T-helper 9 cell (primary cell): ENCODE measurements at regions not wholly inside any gene's neighbourhood (a gene's known extent, or its start where the extent isn't known, plus 50 kb on each side); places are given as distances from the start of the nearest gene placed in this dataset.
"Not testable (repeated sequence)": the region's sequence is repeated elsewhere in the genome, so short reads cannot be mapped to it uniquely, and the experiment has no call there.

Experiments
- DNase-seq: peaks from one replicate; pipeline ENCODE4 v3.0.0-alpha.2; 2020

DNA sequence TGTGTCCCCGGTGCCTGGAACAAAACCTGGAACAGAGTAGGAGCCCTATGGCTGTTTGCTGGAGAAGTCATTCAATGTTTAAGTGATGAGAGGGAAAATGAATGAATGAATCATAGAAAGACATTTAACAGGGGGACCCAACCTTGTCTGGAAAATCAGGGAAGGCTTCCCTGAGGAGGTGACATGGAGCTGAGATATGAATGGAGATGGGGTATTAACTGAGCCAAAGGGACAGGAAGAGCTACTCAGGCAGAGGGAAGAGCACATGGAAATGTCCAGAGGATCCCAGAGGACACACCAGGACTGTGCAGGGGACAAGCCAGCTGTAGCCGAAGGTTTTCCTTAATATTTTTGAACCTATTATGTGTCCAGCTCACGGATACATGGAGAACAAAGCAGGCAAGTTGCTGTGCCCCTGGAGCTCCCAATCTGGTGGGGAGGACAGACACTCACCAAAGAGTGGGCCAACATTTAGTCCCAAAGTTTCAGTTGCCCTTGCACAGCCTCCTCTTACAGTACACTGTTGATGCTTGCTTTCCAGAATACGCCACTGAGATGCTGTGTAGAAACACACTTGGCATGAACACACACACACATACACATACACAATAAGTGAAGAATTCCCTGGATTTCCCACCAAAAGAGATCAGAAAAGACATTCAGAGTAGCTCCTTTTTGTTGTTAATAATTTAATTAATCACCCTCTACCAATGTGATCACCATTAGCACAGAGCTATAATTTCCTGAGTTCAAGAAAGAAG is 77.0 kb upstream of the PTPN1 start:
- no peak for DNase-seq

DNA sequence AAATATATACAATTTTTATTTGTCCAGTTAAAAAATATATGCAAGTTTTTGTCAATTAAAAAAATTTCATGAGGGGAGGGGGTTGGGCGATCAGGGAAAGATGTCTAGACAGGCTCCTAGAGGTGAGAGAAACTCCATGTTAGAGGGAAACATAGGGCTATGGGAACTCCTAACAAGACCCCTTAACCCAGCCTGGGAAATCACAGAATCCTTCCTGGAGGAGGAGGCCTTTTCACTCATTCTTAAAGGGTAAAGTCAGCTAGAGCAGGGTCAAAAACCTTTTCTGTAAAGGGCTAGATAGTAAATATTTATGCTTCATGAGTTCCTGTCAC is 75.9 kb upstream of the PTPN1 start:
- no peak for DNase-seq

DNA sequence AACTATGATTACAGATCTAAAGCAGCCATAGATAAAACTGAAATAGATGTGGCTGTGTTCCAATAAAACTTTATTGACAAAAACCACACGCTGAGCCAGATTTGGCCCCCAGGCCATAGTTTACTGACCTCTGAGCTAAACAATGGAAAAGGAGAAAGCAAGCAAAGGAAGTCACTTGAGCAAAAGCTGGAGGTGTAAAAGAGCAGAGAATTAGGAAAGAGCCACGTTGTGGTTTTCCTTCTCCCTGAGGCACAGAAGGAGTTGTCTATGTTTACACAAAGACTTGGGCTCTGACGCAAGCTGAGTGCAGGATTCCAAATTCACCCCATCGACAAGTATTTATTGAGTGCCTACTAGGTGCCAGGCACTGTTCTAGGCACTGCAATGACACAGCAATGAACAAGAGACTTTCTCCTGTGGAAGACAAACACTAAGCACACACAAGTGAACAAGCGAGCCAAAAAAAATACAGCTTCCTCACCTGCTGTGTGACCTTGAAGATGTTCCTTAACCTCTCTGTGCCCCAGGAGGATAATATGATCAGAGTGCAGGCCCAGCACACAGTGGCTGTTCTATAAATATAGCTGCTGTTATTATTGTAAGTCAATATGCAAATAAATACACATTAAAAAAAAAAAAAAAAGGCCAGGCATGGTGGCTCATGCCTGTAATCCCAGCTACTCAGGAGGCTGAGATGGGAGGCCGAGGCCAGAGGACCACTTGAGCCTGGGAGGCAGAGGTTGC is 75.4 kb upstream of the PTPN1 start:
- no peak for DNase-seq

DNA sequence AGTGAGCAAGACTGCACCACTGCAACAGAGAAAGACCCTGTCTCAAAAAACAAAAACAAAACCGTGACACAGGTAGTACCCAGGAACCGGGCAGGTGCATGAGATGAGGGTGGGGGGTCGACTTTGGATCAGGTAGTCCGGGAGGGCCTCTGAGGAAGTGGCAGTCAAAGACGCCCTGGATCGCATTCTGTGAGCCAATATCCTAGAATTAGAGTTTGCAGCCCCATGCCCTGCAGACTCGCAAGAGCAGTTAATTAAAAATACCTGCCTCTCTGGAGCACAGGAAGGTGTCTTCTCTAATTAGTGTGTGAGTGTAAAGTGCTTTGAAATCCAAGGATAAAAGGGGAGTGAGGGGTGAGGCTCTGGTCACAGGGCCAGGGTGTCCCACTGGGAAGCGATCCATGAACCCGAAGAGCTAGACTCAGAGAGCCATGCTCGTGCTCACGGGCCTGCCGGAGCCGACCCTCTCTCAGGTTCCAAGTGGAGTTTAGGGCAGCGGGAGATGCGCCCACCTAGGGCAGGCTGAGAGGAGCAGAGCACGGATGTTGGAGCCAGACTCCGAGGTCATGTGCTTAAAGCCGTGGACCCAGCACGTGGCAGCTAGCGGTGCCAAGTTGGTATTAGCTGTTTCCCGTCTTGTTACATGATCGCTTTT is 74.7 kb upstream of the PTPN1 start:
- DNase-seq: no peak

DNA sequence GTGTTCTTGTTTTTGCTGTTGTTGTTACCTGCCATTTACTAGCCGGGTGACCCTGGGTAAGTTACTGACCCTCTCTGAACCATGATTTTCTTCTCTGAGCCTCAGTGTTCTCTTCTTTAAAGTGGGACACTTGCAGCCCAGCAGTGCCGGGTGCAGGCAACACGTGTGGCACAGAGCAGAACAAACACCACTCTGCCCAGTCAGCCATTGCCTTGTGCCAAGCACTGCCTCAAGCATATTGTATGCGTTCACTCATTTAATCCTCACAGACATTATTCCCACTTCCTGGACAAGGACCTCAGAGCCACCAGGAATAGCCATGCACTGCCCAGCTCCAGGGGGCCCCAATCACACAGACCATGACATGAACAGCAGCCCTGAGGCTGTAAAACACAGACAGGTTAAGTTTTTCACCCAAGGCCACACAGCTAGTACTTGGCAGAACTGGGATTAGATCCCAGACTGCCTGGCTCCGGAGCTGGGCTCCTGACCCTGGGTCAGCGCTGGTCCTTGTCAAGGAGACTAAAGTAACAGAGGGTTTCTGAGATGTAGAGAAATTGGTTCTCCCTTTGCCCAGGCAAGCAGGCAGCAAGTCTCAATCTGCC is 74.0 kb upstream of the PTPN1 start:
- no peak for DNase-seq

DNA sequence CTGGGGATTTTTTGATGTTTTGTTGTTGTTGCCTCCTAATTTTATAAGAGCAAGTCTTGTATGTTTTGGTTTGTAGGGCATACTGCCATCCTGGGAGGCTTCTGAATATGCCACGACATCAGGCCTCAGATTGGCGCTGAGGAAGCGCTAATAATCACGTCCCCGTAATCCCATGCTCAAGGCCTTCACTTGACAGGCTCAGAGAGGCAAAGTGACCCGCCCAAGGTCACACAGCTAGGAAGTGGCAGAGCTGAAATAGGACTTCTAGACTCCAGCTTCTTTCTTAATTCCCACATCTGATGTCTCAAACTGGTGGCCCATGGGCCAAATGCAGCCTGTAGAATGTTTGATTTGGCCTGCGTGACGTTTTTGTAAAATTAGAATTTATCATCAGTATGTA is 73.5 kb upstream of the PTPN1 start:
- DNase-seq: no peak

DNA sequence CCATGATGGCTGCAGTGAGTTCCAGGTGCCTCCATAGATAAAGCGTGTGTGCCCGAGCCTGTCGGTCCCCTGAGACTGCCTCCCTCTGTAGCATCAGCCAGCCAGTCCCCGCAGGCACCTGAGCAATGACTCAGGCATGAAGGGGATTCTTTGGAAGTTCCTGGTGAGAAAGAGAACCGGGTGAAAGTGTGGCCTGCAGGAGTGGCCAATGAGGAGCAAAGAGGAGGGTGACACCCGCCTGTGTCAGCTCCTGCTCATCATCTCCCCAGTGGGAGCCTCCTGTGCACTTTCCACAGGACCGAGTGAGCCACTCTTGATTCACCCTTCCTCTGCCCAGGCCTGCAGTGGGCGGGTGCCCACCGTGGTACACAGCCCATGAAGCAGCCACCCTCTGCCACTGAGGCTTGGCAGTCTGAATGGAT is 71.2 kb upstream of the PTPN1 start:
- DNase-seq: no peak

DNA sequence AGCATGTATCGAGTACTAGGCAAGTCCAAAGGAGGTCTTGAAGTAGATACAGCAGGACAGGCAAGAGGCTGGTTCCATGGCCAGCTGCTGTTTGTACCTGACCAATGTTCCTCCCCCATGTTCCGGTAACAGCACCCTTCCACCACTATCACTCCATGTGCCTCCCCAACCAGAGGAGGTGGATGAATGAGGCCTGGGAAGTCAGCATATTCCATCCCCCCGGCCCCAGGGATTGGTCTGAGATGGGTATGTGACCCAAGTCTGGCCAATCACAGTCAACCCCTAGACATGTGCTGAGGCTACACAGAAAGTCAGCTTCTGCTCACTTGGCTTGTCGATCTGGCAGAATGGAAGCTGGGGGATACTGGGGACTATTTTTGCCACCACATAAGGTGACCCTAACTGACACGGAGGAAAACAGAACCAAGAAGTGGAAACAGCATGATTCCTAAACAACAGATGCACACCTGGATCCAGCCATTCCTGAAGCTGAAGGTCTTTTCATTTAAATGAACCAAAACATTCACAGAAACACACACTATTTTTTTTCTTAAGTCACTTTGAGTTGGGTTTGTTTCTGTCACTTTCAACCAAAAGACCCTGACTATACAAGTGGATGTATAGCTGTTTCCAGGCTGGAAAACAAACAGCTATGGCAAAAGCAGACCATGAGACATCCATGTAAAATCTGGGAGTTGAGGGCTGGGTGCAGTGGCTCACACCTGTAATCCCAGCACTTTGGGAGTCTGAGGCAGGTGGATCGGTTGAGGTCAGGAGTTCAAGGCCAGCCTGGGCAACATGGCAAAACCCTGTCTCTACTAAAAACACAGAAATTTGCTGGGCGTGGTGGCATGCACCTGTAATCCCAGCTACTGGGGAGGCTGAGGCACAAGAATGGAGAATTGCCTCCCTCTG is 70.4 kb upstream of the PTPN1 start:
- no peak for DNase-seq

DNA sequence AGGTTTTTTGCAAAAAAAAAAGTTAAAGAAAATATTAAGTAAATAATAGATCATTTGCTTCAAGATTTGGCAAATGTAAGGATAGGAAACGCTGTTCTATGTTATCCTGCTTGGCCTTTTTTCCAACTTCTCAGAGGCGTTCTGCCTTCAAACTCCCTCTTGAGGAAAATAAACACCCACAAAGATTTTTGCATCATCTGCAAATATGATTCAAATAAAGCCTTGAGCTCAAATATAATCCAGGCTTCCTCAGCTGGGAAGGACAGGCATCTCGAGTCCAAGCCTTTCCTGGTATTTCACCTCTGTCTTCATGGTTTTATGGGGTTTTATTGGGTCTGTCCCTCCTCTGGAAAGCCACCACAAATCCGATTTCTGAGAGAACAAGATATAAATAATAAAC is 67.7 kb upstream of the PTPN1 start:
- DNase-seq: no peak

DNA sequence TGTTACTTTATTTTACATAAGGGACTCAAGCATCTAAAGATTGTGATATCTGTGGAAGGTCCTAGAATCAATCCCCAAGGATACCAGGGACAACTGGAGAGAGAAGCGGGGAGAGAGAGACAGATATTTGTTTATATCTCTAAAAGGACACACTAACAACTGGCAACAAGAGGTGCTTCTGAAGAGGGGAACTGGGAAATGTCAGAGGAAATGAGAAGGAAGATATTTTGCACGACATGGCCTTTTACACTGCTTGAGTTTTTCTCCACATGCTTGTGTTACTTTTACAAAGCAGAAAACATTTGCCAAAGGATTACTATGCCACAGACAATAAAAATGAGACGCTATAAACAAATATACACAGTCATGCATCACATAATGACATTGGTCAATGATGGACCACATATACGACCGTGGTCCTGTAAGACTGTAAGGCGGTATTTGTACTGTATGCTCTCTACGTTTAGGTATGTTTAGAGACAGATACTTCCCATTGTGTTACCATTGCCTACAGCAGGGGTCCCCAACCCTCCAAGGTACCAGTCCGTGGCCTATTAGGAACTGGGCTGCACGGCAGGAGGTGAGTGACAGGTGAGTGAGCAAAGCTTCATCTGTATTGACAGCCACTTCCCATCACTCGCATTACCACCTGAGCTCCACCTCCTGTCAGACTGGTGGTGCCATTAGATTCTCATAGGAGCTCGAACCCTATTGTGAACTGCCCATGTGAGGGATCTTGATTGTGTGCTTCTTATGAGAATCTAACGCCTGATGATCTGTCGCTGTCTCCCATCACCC is 64.6 kb upstream of the PTPN1 start:
- DNase-seq: no peak

DNA sequence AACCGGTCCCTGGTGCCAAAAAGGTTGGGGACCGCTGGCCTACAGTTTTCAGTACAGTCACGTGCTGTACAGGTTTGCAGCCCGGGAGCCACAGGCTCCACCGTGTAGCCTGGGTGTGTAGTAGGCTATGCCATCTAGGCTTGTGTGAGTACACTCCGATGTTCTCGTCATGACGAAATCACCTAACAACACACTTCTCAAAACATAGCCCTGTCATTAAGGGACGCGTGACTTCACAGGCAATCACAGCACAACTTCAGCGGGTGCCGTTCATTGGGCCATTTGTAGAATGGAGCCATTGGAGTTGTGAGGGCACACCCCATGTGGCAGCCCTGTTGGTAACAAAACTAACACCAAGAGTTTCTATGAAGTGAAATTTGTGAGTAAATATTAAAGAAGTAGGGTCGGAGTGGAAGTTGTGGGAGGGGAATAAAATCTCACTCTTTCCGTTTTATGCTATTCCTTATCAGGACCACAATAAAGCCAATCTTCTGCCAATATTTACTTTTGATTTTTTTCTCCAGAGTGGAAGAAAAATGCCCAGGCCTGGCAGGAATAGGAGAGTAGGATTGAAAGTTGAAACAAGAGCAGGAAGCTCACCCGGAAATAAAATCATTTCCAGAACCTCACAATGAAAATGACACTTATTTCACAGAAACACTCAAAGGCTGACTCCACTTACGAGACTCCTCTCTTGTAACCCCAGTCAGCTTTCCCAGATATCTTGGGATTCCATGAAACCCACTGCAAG is 63.7 kb upstream of the PTPN1 start:
- DNase-seq: no peak

DNA sequence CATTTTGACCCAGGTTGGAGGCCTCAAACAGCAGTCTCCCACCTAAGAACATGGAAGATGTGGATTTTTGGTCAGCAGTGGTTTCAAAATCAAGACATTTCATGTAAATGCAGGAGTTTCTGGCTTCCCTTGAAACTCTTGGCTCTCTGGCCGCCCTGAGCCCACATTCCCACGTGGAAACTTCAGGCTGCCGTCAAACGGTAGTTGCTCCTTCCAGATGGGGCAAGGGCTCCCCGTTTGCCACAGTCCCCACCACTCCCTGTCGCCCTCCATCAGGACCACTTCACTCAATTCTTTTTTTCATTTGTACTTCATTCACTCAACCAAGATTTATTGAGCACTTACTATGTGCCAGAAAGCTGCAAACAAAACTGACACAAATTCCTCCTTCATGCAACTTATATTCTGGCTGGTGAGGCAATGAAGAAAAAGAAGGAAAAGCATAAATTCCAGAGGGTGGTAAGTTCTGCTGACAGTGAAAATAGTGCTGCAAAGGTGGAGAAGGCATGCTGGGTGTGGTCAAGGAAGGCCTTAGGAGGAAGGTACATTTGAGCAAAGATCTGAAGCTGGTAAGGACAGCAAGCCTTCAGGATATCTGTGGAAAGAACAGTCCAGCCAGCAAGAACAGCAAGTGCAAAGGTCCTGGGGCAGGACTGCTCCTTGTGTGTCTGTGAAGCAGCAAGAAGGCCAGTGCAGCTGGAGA is 62.9 kb upstream of the PTPN1 start:
- DNase-seq: no peak

DNA sequence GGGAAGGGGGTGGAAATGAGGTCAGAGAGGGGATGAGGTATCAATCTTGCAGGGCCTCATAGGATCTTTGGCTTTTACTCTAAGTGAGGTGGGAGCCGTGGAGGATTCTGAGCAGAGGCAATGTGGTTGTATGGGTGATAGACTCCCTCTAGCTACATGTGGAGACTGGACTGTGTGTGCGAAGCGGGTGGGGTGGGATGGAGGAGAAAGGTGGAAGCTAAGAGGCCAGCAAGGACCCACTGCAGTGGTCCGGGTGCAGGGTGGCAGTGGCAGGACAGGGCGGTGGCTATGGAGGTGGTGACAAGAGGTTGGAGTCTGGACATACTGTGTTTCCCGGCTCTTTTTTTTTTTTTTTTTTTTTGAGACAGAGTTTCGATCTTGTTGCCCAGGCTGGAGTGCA is 62.4 kb upstream of the PTPN1 start:
- DNase-seq: no peak

DNA sequence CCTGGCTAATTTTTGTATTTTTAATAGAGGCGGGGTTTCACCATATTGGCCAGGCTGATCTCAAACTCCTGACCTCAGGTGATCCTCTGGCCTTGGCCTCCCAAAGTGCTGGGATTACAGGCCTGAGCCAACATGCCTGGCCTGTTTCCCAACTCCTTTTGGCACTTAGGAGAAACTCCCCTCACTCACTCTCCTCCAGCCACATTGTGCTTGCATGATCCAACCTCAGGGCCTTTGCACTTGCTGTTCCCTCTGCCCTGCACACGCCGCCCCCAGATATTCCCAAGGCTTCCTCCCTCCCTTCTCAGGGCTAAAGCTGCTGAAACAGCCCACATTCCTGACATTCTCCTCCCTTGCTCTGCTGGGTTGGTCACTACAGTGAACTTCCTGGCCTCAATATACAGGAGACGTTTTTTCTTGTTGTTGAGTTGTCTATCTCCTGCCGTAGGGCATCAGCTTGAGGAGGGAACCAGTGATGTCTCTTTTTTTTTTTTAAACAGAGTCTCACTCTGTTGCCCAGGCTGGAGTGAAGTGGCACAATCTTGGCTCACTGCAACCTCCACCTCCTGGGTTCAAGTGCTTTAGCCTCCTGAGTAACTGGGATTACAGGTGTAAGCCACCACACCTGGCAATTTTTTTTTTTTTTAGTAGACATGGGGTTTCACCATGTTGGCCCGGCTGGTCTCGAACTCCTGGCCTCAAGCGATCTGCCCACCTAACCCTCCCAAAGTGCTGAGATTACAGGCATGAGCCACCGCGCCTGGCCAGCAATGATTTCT is 61.4 kb upstream of the PTPN1 start:
- DNase-seq: not testable (repeated sequence)

DNA sequence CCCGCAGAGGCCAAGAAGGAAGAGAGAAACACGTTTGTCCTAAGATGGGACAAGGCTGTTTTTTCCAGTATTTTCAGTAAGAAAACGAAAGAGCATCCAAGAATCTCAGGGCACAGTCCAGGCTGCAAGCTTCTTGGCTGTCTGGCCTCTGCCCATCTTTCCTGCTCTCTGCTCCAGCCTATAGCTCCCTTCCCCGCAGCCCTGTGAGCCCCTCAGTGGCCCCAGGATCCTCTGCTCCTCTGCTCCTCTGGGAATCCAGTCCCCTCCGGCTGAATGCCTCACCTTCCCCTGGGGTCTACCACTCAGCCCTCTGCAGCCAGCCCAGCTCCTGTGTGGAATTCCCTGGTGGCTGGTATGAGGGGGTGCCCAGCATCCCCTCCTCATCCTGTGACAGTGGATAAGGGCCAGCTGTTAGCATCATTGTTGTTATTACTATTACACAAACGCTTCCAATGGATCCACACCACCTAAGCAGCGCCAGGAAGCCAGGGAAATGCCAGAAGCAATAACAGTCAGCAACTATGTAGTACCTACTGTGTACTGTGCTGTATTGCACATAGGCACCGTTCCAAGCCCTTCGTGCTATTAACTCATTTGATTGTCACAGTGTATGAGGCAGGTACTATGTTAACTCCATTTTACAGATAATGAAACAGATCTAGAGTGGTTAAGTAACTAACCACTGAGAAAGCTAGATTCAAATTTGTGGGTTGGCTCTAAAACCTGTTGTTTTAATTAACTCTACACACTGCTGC is 60.3 kb upstream of the PTPN1 start:
- DNase-seq: no peak

DNA sequence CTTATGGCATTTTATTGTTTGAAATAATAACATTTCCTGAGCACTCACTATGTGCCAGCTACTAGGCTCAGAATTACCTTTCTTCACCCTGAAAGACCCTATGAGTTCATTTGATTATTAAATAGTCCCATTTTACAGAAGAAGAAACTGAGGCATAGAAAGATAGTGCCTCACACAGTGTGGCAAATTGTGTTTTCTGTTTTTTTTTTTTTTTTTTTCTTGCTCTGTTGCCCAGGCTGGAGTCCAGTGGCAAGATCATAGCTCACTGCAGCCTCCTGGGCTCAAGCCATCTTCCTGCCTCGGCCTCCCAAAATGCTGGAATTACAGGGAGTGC is 59.7 kb upstream of the PTPN1 start:
- no peak for DNase-seq

DNA sequence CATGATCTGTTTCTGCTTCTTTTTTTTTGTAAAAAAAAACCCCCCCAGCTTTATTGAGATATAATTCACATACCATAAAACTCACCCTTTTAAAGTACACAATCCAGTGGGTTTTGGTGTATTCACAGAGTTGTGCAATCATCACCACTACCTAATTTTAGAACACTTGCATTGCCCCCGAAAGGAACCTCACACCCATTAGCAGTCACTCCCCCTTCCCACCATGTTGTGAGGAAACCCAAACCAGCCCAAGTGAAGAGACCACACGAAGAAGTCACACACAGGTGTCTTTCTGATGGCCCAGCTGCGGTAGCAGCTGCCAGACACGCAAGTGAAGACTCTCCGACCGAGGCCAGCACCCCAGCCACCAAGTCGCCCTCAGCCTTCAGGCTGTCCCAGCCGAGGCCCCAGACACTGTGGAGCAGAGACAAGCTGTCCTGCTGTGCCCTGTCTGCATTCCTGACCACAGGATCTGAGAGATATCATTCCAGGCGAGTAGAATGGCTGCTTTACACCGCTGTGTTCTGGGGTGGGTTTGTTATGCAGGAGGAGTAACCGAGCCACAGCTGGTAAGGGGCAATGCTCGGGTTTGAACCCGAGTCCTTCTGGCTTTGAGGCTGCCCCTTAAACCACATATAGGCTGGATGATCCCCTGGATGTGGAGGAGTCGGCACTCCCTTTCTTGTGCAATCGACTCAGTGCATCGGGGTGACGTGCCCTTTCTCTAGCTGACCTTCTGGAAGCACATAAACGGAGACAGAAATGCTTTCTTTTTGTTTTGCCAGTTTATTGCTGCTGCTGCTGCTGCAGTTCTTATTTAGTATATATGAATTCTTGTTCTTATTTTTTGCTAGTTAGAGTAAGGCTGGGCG is 59.1 kb upstream of the PTPN1 start:
- no peak for DNase-seq
